AG04449 (cell line): ENCODE measurements at regions not wholly inside any gene's neighbourhood (a gene's known extent, or its start where the extent isn't known, plus 50 kb on each side); places are given as distances from the start of the nearest gene placed in this dataset.

Source experiments
- CTCF ChIA-PET: fragments of 350-600 bp; formaldehyde crosslinking; extraction: SDS; loops from one replicate; lab custom pipeline; 2021; ENCODE audit warnings: antibody characterized with exemption; lab: Yijun Ruan, JAX
- POLR2A ChIA-PET: fragments of 400-600, 350-600 bp; formaldehyde crosslinking; extraction: SDS; loops from one replicate; lab custom pipeline; 2020; ENCODE audit warnings: antibody characterized with exemption, inconsistent platforms; lab: Yijun Ruan, JAX
- DNase-seq: peaks from one replicate; pipeline ENCODE4 v3.0.0-alpha.2; 2010; ENCODE audit warnings: low read depth, low spot score
- H3K4me3 ChIP-seq: 2 replicates; pipeline ENCODE4 v1.5.1; 2011; ENCODE audit warnings: low read depth, mild to moderate bottlenecking, control low read depth, low read length
- CTCF ChIP-seq: IDR thresholded peaks from one replicate; pipeline ENCODE4 v1.5.1; 2011; ENCODE audit warnings: mild to moderate bottlenecking, moderate library complexity, low read length, control low read depth, inconsistent platforms; ENCODE audit not compliant: insufficient read depth; ENCODE audit errors: missing control alignments

DNA sequence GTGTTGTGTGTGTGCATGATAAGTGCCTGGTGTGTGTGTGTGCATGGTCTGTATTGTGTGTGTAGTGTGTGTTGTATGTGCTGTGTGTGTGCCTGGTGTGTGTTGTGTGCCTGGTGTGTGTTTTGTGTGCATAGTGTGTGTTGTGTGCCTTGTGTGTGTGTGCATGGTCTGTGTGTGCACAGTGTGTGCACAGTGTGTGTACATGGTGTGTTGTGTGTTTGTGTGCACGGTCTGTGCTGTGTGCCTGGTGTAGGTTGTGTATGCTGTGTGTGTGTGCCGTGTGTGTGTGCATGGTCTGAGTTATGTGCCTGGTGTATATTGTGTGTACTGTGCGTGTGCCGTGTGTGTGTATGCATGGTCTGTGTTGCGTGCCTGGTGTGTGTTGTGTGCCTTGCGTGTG is 403.0 kb upstream of the RNF32 start:
- ChIA-PET POLR2A (no interaction called here), CTCF (no interaction called here)
- no peak for DNase-seq
- H3K4me3 ChIP-seq: no peak overlapping the region
- TF ChIP-seq CTCF: no peak

GRCh38 chr7:156236936-156237599 is 403.5 kb upstream of the RNF32 start:
- CTCF ChIA-PET: no interaction called here
- no peak overlapping the region for H3K4me3 ChIP-seq
- no peak for TF ChIP-seq CTCF
- no peak for DNase-seq
- POLR2A ChIA-PET: no interaction called here

DNA sequence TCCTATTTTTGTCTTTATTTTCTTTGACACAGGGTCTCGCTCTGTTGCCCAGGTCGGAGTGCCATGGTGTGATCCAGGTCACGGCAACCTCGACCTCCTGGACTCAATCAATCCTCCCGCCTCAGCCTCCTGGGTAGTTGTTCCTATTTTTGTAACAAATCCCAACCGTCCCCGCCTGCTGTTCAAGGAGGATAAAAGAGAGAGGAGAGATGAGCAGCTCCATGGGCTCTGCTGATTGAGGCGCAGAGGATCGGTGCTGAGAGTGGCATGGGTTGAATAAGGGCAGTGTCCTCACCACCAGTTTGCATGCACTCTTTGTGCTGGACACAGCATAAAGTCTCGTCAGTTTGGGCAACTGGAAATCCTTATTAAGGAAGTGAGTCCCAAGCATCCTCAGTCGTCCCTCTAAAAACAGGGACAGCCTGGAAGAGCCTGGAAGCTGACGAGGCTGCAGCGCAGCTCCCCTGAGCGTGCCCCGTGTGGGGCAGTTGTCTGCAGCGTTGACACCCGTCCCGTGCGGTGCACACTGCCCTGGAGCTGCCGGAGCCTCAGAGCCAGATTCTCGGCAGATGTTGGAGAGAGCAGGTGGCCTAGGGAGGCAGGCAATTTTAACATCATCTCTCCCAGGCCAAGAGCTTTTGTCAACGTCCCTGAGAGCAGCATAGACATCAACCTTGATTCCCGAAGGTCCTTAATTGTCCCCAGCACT is 404.2 kb upstream of the RNF32 start:
- TF ChIP-seq CTCF: no peak
- POLR2A ChIA-PET: no interaction called here
- H3K4me3 ChIP-seq: no peak overlapping the region
- no peak for DNase-seq
- CTCF ChIA-PET: no interaction called here

- no peak for TF ChIP-seq CTCF
- CTCF ChIA-PET: no interaction called here
- POLR2A ChIA-PET: no interaction called here
- DNase-seq: no peak
- no peak overlapping the region for H3K4me3 ChIP-seq
These were observed 405.7 kb upstream of the RNF32 start for GRCh38 chr7:156234666-156235494.

DNA sequence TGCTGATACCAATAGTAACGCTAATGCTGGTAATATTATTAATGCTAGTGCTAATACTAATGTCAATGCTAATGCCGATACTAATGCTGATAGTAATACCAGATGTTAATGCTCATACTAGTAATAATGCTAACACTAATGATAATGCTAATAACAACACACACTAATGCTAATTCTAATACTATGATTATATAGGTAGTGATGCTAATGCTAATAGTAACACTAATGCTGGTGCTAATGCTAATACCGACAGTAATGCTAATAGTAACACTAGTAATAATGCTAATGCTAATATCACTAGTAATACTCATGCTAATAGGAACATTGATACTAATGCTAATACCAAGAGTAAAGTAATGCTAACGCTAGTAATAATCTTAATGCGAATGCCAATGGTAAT is 406.4 kb upstream of the RNF32 start:
- no peak overlapping the region for H3K4me3 ChIP-seq
- CTCF ChIA-PET: no interaction called here
- POLR2A ChIA-PET: no interaction called here
- no peak for DNase-seq
- no peak for TF ChIP-seq CTCF

DNA sequence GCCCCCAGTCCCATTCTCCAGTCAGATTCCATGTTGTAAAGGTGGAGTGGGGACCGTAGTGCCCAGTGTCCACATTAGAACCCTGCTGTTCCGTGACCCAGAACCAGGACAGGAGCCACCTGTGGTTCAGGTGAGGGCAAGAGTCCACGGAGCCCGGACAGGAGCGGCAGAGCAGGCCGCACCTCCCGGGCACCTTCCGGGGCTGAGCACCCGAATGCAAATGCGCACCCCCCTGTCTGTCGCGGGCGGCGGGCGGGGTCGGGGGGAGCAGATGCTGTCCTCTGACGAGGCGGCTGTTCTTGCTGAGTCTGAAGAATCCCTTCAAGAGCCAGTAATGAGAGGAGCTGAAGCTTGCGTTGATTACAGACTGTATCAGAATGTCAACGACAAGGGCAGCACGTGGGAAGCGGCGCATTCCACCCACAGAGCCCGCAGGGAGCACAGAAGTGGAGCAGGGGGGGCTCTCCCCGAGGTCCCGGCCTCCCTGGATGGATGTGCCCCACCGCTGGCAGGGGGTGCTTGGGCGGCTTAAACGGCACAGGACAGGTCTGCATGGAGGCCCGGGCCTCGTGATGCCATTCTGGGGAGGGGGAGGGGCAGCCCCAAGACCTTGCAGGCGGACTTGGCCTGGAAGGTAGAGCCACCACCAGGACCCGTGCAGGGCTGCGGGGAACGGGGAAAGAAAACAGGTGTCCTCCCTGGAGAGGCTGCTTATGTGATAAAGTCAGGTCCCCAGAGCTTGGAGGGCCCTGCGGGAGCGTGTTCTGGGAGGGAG is 407.5 kb upstream of the RNF32 start:
- ChIA-PET CTCF (no interaction called here), POLR2A (no interaction called here)
- DNase-seq: no peak
- no peak overlapping the region for H3K4me3 ChIP-seq
- no peak for TF ChIP-seq CTCF
